Heart left ventricle (tissue), 13 donors: ENCODE measurements at regions not wholly inside any gene's neighbourhood (a gene's known extent, or its start where the extent isn't known, plus 50 kb on each side); places are given as distances from the start of the nearest gene placed in this dataset.

Experiments used
- CTCF ChIP-seq, 12 donors: fragments of 200-600 bp; sonication (generic) in 4 of 12; IDR thresholded peaks; one replicate each; pipeline versions ENCODE4 v1.5.0 to v1.8.0; 2018 to 2022; ENCODE audit warnings: antibody characterized with exemption in 12 of 12, mild to moderate bottlenecking in 5 of 12
- POLR2A ChIP-seq, 2 donors: fragments of 450-650 bp; IDR thresholded peaks; one replicate each; pipeline ENCODE4 v1.6.1; 2017; ENCODE audit warnings: antibody characterized with exemption in 2 of 2, mild to moderate bottlenecking in 2 of 2, moderate library complexity in 2 of 2
- donor health status: ischemic (EF 13 %, LVEDD 7.1; RV severe dilation, severe dysfunction).
- donor health status: DM: no; HTN: yes; CAD: no.
- donor health status: DM: no; HTN: no; CAD: no.
- donor health status: ischemic (EF 25% LVEDD 6.9; RV normal size, moderate dysfunction).
- donor health status: ischemic (EF 25% LVEDD 5.7; RV mildly dilated, moderate dysfunction).
- donor health status: ischemic (EF 35%, LVEDD 5.7; RV mildly dilated, moderate dysfunction).
- donor health status: nonischemic (EF 11% LVEDD 7.7; RV severe dilation, severe dysfunction).
- donor health status: DM: yes; HTN: yes; CAD: no.
- donor health status: PGD.
- donor health status: ischemic (EF 29% LVEDD 5.4; RV normal size, mild dysfunction).
- donor health status: nonischemic (EF 23%, LVEDD 6.1; RV moderate dilation, normal function).

GRCh38 chrX:44784241-44784640 lies 59.6 kb upstream of the DUSP21 start:
- no peak for TF ChIP-seq CTCF (IDR thresholded peaks at IDR 0.05)
- no peak for TF ChIP-seq POLR2A (IDR thresholded peaks at IDR 0.05)
